HL-60 (cell line): ENCODE measurements at regions not wholly inside any gene's neighbourhood (a gene's known extent, or its start where the extent isn't known, plus 50 kb on each side); places are given as distances from the start of the nearest gene placed in this dataset.

Experiments used
- DNase-seq, 2 experiments: peaks; one replicate each; pipeline ENCODE4 v3.0.0-alpha.2; 2010 to 2020; ENCODE audit warnings: low read depth in 1 of 2, low spot score in 1 of 2
- H3K27ac ChIP-seq: fragments of 250-450 bp; sonication (Bioruptor Pico); replicated peaks from 2 replicates; pipeline ENCODE4 v1.5.1; 2020; ENCODE audit warnings: mild to moderate bottlenecking, moderate library complexity
- H3K27me3 ChIP-seq: fragments of 250-450 bp; sonication (Bioruptor Pico); 2 replicates; pipeline ENCODE4 v1.5.1; 2021; ENCODE audit warnings: mild to moderate bottlenecking, moderate library complexity; ENCODE audit not compliant: insufficient read depth, poor library complexity, severe bottlenecking
- H3K4me3 ChIP-seq: replicated peaks from 2 replicates; pipeline ENCODE4 v1.5.1; 2011; ENCODE audit warnings: mild to moderate bottlenecking, control low read depth, low read length; ENCODE audit not compliant: insufficient read depth
- CTCF ChIP-seq: IDR thresholded peaks from one replicate; pipeline ENCODE4 v1.5.1; 2011; ENCODE audit warnings: low read length, control low read depth, inconsistent platforms; ENCODE audit not compliant: insufficient read depth
- GABPA ChIP-seq: IDR thresholded peaks from 2 replicates; pipeline ENCODE4 v1.6.1; 2012; ENCODE audit warnings: low read depth
- POLR2AphosphoS5 ChIP-seq: IDR thresholded peaks from 2 replicates; pipeline ENCODE4 v1.6.1; 2012; ENCODE audit warnings: low read depth
- REST ChIP-seq: IDR thresholded peaks from 2 replicates; pipeline ENCODE4 v1.6.1; 2012; ENCODE audit warnings: low read depth; ENCODE audit not compliant: insufficient replicate concordance
- SPI1 ChIP-seq: IDR thresholded peaks from 2 replicates; pipeline ENCODE4 v1.6.1; 2012; ENCODE audit warnings: low read depth, mild to moderate bottlenecking, borderline replicate concordance

- no peak overlapping the region for H3K4me3 ChIP-seq
- DNase-seq: no peak
- H3K27me3 ChIP-seq: peaks cover 20% of the 10 kb centered on the region
- no peak overlapping the region for H3K27ac ChIP-seq
- TF ChIP-seq SPI1 (no peak), POLR2AphosphoS5 (no peak), REST (no peak), CTCF (no peak), GABPA (no peak)
Observed at GRCh38 chr3:197432384-197433127, 123.2 kb downstream of the BDH1 start.

- Histone ChIP-seq H3K4me3 (no peak overlapping the region), H3K27ac (no peak overlapping the region), H3K27me3 (peaks cover 20% of the 10 kb centered on the region)
- DNase-seq: no peak
- TF ChIP-seq SPI1 (no peak), CTCF (no peak), GABPA (no peak), REST (no peak), POLR2AphosphoS5 (no peak)
Observed at GRCh38 chr3:197431346-197431910, 124.3 kb downstream of the BDH1 start.

GRCh38 chr3:197430934-197431333 is 124.8 kb downstream of the BDH1 start:
- Histone ChIP-seq H3K27ac (no peak overlapping the region), H3K4me3 (no peak overlapping the region), H3K27me3 (peaks cover 20% of the 10 kb centered on the region)
- no peak for DNase-seq
- TF ChIP-seq CTCF (no peak), REST (no peak), POLR2AphosphoS5 (no peak), SPI1 (no peak), GABPA (no peak)
